GM21526 (cell line): ENCODE measurements at regions not wholly inside any gene's neighbourhood (a gene's known extent, or its start where the extent isn't known, plus 50 kb on each side); places are given as distances from the start of the nearest gene placed in this dataset.

Source experiments
- ATAC-seq: cut with Tn5 transposase; IDR thresholded peaks from one replicate; pipeline ENCODE4 v1.9.1; 2021; ENCODE audit warnings: moderate library complexity; ENCODE audit not compliant: unreplicated experiment, low FRiP score

- no peak for ATAC-seq
Observed at GRCh38 chr3:146692254-146692653, 87.1 kb upstream of the PLSCR5 start.

- no peak for ATAC-seq
Observed at GRCh38 chr3:146685050-146685814, 80.1 kb upstream of the PLSCR5 start.

GRCh38 chr3:146682171-146682570 lies 77.0 kb upstream of the PLSCR5 start:
- no peak for ATAC-seq

GRCh38 chr3:146680617-146681016 lies 75.5 kb upstream of the PLSCR5 start:
- ATAC-seq: no peak

GRCh38 chr3:146679995-146680394 lies 74.8 kb upstream of the PLSCR5 start:
- no peak for ATAC-seq

GRCh38 chr3:146679191-146679590 lies 74.0 kb upstream of the PLSCR5 start:
- ATAC-seq: no peak

GRCh38 chr3:146672941-146673340 lies 67.8 kb upstream of the PLSCR5 start:
- ATAC-seq: no peak

GRCh38 chr3:146664403-146664802 lies 59.3 kb upstream of the PLSCR5 start:
- no peak for ATAC-seq

- ATAC-seq: no peak
Observed at GRCh38 chr3:146658841-146659240, 53.7 kb upstream of the PLSCR5 start.

GRCh38 chr3:146655333-146655996 lies 50.3 kb upstream of the PLSCR5 start:
- ATAC-seq: no peak
